SK-N-MC (cell line): ENCODE measurements at regions not wholly inside any gene's neighbourhood (a gene's known extent, or its start where the extent isn't known, plus 50 kb on each side); places are given as distances from the start of the nearest gene placed in this dataset.

Experiments
- DNase-seq: peaks from one replicate; pipeline ENCODE4 v3.0.0-alpha.2; 2011; ENCODE audit warnings: low read depth, low spot score
- H3K27ac ChIP-seq: fragments of 200-600 bp; sonication (generic); 2 replicates; pipeline ENCODE4 v1.5.1; 2016; ENCODE audit warnings: mixed run types
- H3K36me3 ChIP-seq: fragments of 200-600 bp; sonication (generic); 2 replicates; pipeline ENCODE4 v1.6.1; 2017; ENCODE audit warnings: antibody characterized with exemption, low read length, mixed read lengths; ENCODE audit not compliant: insufficient read depth
- H3K4me3 ChIP-seq: fragments of 200-600 bp; sonication (generic); 2 replicates; pipeline ENCODE4 v1.5.1; 2016
- H3K9ac ChIP-seq: fragments of 200-600 bp; sonication (generic); 2 replicates; pipeline ENCODE4 v1.8.0; 2017; ENCODE audit warnings: mixed run types, mixed read lengths; ENCODE audit not compliant: insufficient read length
- H3K9me3 ChIP-seq: fragments of 200-600 bp; sonication (generic); 2 replicates; pipeline ENCODE4 v1.6.1; 2017; ENCODE audit warnings: low read depth, mild to moderate bottlenecking, antibody characterized with exemption, low read length, moderate library complexity, mixed read lengths
- EZH2 ChIP-seq: fragments of 200-600 bp; sonication (generic); IDR thresholded peaks from one replicate; pipeline ENCODE4 v1.6.1; 2017; ENCODE audit warnings: antibody characterized with exemption
- FOXP2 ChIP-seq: optimal IDR thresholded peaks from 2 replicates; pipeline ENCODE3; 2011; ENCODE audit warnings: mild to moderate bottlenecking, moderate library complexity; ENCODE audit not compliant: insufficient read depth; ENCODE audit errors: extremely low read length, control extremely low read depth
- POLR2AphosphoS5 ChIP-seq: IDR thresholded peaks from 2 replicates; pipeline ENCODE4 v1.6.1; 2012; ENCODE audit warnings: mild to moderate bottlenecking, low read depth, low read length, borderline replicate concordance

GRCh38 chr1:34378968-34379856 is 202.5 kb downstream of the C1orf94 start:
- H3K36me3 ChIP-seq = no peaks in the 10 kb centered on the region
- H3K4me3 ChIP-seq = no peak overlapping the region
- H3K9me3 ChIP-seq = no peaks in the 10 kb centered on the region
- no peak for DNase-seq
- TF ChIP-seq FOXP2 = no peak
- no peak for TF ChIP-seq POLR2AphosphoS5
- no peak for TF ChIP-seq EZH2
- no peak overlapping the region for H3K9ac ChIP-seq
- H3K27ac ChIP-seq = no peak overlapping the region

GRCh38 chr1:34379911-34380310 is 203.2 kb downstream of the C1orf94 start:
- no peak for DNase-seq
- H3K4me3 ChIP-seq = no peak overlapping the region
- H3K9ac ChIP-seq = no peak overlapping the region

GRCh38 chr1:34380526-34381124 is 203.9 kb downstream of the C1orf94 start:
- no peak for DNase-seq
- Histone ChIP-seq H3K9ac (no peak overlapping the region), H3K4me3 (no peak overlapping the region), H3K9me3 (no peaks in the 10 kb centered on the region), H3K36me3 (no peaks in the 10 kb centered on the region), H3K27ac (no peak overlapping the region)
- TF ChIP-seq POLR2AphosphoS5 (no peak), FOXP2 (no peak), EZH2 (no peak)

More at GRCh38 chr1:34379911-34380310, 203.2 kb downstream of the C1orf94 start:
- no peaks in the 10 kb centered on the region for H3K9me3 ChIP-seq
- H3K27ac ChIP-seq = no peak overlapping the region
- no peaks in the 10 kb centered on the region for H3K36me3 ChIP-seq
- TF ChIP-seq FOXP2 = no peak
- TF ChIP-seq POLR2AphosphoS5 = no peak
- no peak for TF ChIP-seq EZH2

- no peak overlapping the region for H3K4me3 ChIP-seq
- no peak overlapping the region for H3K9ac ChIP-seq
- no peak for DNase-seq
- TF ChIP-seq POLR2AphosphoS5 (no peak), EZH2 (no peak), FOXP2 (no peak)
- no peaks in the 10 kb centered on the region for H3K36me3 ChIP-seq
- H3K27ac ChIP-seq = no peak overlapping the region
- no peaks in the 10 kb centered on the region for H3K9me3 ChIP-seq
Observed at GRCh38 chr1:34389974-34390373, 213.3 kb downstream of the C1orf94 start.

GRCh38 chr1:34396042-34396441 is 219.3 kb downstream of the C1orf94 start:
- DNase-seq = no peak

GRCh38 chr1:34398241-34398915 is 221.7 kb downstream of the C1orf94 start:
- H3K9me3 ChIP-seq = no peaks in the 10 kb centered on the region
- TF ChIP-seq EZH2 (no peak), POLR2AphosphoS5 (no peak), FOXP2 (no peak)
- no peak overlapping the region for H3K4me3 ChIP-seq
- H3K36me3 ChIP-seq = no peaks in the 10 kb centered on the region
- no peak overlapping the region for H3K9ac ChIP-seq
- DNase-seq = no peak
- no peak overlapping the region for H3K27ac ChIP-seq

More at GRCh38 chr1:34396042-34396441, 219.3 kb downstream of the C1orf94 start:
- Histone ChIP-seq H3K9me3 (no peaks in the 10 kb centered on the region), H3K27ac (no peak overlapping the region), H3K36me3 (no peaks in the 10 kb centered on the region), H3K4me3 (no peak overlapping the region), H3K9ac (no peak overlapping the region)
- no peak for TF ChIP-seq POLR2AphosphoS5
- TF ChIP-seq FOXP2 = no peak
- TF ChIP-seq EZH2 = no peak

GRCh38 chr1:34398916-34399275 is 222.2 kb downstream of the C1orf94 start:
- Histone ChIP-seq H3K36me3 (no peaks in the 10 kb centered on the region), H3K9me3 (no peaks in the 10 kb centered on the region), H3K4me3 (no peak overlapping the region), H3K27ac (no peak overlapping the region), H3K9ac (no peak overlapping the region)
- no peak for DNase-seq
- no peak for TF ChIP-seq POLR2AphosphoS5
- no peak for TF ChIP-seq EZH2
- no peak for TF ChIP-seq FOXP2

- Histone ChIP-seq H3K4me3 (no peak overlapping the region), H3K36me3 (no peaks in the 10 kb centered on the region), H3K9ac (no peak overlapping the region), H3K9me3 (no peaks in the 10 kb centered on the region), H3K27ac (no peak overlapping the region)
- no peak for TF ChIP-seq FOXP2
- no peak for DNase-seq
Observed at GRCh38 chr1:34400675-34401074, 224.0 kb downstream of the C1orf94 start.
